ENCODE measurements at regions not wholly inside any gene's neighbourhood (a gene's known extent, or its start where the extent isn't known, plus 50 kb on each side); places are given as distances from the start of the nearest gene placed in this dataset.

DNA sequence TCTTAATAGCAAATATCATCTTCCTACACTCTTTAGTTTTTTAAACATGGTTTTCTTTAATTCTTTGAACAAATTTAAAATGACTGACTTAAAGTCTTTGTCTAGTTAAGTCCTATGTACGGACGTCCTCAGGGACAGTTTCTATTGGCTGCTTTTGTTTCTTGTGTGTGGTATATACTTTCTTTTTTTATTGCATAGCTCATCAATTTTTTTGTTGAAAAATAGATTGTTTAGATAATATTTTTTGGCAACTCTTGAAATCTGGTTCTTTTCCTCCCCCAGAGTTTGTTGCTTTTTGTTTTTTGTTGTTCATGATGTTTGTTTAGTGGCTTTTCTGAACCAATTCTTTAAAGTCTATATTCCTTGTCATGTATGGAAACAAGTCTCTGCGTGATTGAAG lies 479.8 kb downstream of the PREX1 start:
- Histone ChIP-seq H3K4me3 (ENCODE audit: low read depth in 1 of 2, low read length in 1 of 2) (no peak overlapping the region), H3K36me3 (no peaks in the 10 kb centered on the region), H3K27me3 (peaks cover 21% of the 10 kb centered on the region), H3K27ac (no peak overlapping the region), H3K4me1 (ENCODE audit: control insufficient read depth in 1 of 2, insufficient read depth in 1 of 2, low read depth in 1 of 2, low read length in 1 of 2) (no peaks in the 10 kb centered on the region), H3K9me3 (no peaks in the 10 kb centered on the region)
- TF ChIP-seq, protein P1, sequence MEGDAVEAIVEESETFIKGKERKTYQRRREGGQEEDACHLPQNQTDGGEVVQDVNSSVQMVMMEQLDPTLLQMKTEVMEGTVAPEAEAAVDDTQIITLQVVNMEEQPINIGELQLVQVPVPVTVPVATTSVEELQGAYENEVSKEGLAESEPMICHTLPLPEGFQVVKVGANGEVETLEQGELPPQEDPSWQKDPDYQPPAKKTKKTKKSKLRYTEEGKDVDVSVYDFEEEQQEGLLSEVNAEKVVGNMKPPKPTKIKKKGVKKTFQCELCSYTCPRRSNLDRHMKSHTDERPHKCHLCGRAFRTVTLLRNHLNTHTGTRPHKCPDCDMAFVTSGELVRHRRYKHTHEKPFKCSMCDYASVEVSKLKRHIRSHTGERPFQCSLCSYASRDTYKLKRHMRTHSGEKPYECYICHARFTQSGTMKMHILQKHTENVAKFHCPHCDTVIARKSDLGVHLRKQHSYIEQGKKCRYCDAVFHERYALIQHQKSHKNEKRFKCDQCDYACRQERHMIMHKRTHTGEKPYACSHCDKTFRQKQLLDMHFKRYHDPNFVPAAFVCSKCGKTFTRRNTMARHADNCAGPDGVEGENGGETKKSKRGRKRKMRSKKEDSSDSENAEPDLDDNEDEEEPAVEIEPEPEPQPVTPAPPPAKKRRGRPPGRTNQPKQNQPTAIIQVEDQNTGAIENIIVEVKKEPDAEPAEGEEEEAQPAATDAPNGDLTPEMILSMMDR (IDR thresholded peaks at IDR 0.05): no peak

DNA sequence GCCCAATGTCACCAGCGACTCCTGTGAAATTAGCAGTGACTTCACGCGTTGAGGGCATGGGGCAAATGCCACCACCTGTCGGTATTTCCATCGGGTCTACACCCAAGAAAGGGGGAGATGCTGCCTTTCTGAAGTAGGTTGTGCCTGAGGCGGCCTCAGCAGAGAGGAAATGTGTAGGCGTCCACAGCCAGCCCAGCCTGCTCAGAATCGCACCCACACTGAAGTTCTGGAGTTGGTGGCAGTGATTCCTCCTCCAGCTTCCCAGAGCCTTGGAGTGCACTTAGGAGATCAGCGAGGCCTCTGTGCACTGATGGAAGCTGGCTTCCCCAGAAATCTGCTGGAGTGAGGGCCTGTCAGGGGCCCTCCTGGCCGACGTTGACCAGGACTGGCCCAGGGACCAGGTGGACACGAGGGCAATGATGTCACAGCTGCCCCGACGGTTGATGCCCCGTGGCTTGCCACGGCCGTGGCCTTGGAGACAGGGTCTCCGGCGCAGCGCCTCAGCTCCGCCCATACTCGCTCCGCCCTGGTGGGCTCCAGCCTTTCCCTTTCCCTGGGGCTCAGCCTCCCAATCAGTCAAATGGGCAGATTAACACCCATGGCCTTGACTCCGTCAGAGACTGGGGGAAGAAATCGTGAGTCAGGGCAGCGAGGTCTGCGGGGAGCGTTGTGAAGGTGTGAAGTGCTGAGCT lies 484.8 kb downstream of the PREX1 start:
- Histone ChIP-seq H3K36me3 (no peaks in the 10 kb centered on the region), H3K4me3 (ENCODE audit: low read depth in 1 of 2, low read length in 1 of 2) (no peak overlapping the region), H3K9me3 (no peaks in the 10 kb centered on the region), H3K27me3 (no peaks in the 10 kb centered on the region), H3K4me1 (ENCODE audit: control insufficient read depth in 1 of 2, insufficient read depth in 1 of 2, low read depth in 1 of 2, low read length in 1 of 2) (no peaks in the 10 kb centered on the region), H3K27ac (no peak overlapping the region)
- TF ChIP-seq, protein P1 (IDR thresholded peaks at IDR 0.05): no peak

- Histone ChIP-seq H3K9me3 (no peaks in the 10 kb centered on the region), H3K4me1 (ENCODE audit: control insufficient read depth in 1 of 2, insufficient read depth in 1 of 2, low read depth in 1 of 2, low read length in 1 of 2) (no peaks in the 10 kb centered on the region), H3K27me3 (peaks cover 3% of the 10 kb centered on the region), H3K27ac (no peak overlapping the region), H3K36me3 (no peaks in the 10 kb centered on the region), H3K4me3 (ENCODE audit: low read depth in 1 of 2, low read length in 1 of 2) (no peak overlapping the region)
- TF ChIP-seq, protein P1 (IDR thresholded peaks at IDR 0.05): no peak
Observed at GRCh38 chr20:48340883-48341281, 486.9 kb downstream of the PREX1 start.

DNA sequence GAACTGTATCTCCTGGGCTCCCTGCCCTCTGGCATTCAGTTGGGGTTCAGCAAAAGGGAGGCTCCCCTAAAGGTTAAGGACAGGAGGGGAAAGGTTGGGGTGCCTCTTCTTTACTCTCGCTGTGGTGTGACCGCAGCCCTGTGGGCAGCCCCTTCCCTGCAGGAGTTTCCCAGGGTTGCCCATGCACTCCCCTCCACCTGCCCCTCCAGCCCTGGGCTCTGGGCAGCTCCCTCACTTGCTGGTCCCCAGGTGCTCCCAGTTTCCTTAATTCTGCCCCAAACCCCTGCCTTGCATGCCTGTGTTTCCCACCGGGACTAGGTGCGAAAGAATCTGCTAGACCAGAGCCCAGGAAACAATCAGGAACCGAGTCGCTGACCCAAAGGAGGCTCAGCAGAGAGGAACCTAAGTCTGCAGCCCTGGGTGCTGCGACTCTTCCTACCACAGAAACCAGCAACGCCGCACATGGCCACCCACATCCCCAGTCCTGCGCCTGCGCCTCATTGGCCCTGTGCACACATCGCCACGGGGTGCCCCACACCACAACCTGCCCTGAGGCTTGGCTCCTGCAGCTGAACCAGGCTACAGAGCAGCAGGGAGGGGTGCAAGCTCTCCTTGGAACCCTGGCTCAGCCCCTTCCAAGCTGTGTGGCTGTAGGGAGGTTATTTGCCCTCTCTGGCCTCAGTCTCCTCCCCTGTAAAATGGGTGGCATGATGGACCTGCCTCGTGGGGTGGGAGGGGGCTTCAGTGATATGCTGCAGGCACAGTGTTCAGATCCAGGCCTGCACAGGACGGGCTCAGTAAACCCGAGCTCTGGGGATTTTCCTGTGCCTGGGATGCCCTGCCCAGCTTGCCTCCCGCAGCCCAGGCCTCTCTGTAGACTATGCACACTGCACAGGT lies 487.6 kb downstream of the PREX1 start:
- Histone ChIP-seq H3K27ac (no peak overlapping the region), H3K36me3 (no peaks in the 10 kb centered on the region), H3K4me3 (ENCODE audit: low read depth in 1 of 2, low read length in 1 of 2) (no peak overlapping the region), H3K4me1 (ENCODE audit: control insufficient read depth in 1 of 2, insufficient read depth in 1 of 2, low read depth in 1 of 2, low read length in 1 of 2) (no peaks in the 10 kb centered on the region), H3K27me3 (peaks cover 3% of the 10 kb centered on the region), H3K9me3 (no peaks in the 10 kb centered on the region)
- TF ChIP-seq, protein P1 (IDR thresholded peaks at IDR 0.05): no peak

- no peaks in the 10 kb centered on the region for H3K9me3 ChIP-seq
- H3K4me1 ChIP-seq (ENCODE audit: control insufficient read depth in 1 of 2, insufficient read depth in 1 of 2, low read depth in 1 of 2, low read length in 1 of 2): no peaks in the 10 kb centered on the region
- no peaks in the 10 kb centered on the region for H3K36me3 ChIP-seq
- TF ChIP-seq, protein P1 (IDR thresholded peaks at IDR 0.05): no peak
- H3K27ac ChIP-seq: no peak overlapping the region
- H3K27me3 ChIP-seq: peaks cover 3% of the 10 kb centered on the region
- no peak overlapping the region for H3K4me3 ChIP-seq (ENCODE audit: low read depth in 1 of 2, low read length in 1 of 2)
Observed at GRCh38 chr20:48339190-48339985, 488.4 kb downstream of the PREX1 start.
